Keratinocyte (primary cell): ENCODE measurements at regions not wholly inside any gene's neighbourhood (a gene's known extent, or its start where the extent isn't known, plus 50 kb on each side); places are given as distances from the start of the nearest gene placed in this dataset.

Experiments
- DNase-seq: peaks from one replicate; pipeline ENCODE4 v3.0.0-alpha.2; 2011; ENCODE audit warnings: low read depth, missing footprints, low spot score
- FAIRE-seq: peaks from 2 replicates; lab custom pipeline; 2011; peaks lifted over from hg19 to GRCh38; lab: Jason Lieb, UNC
- H2AFZ ChIP-seq: 2 replicates; pipeline ENCODE4 v1.6.0; 2012; ENCODE audit warnings: low read length, control low read depth, inconsistent platforms; ENCODE audit not compliant: control insufficient read depth
- H3K27ac ChIP-seq: 2 replicates; pipeline ENCODE4 v1.5.1; 2011; ENCODE audit warnings: low read length; ENCODE audit not compliant: control insufficient read depth, insufficient read depth
- H3K27me3 ChIP-seq: 3 replicates; pipeline ENCODE4 v1.6.0; 2011; ENCODE audit warnings: low read length; ENCODE audit not compliant: control insufficient read depth, insufficient read depth; ENCODE audit errors: extremely low read depth
- H3K36me3 ChIP-seq, 2 experiments: 2 replicates in 1 of 2; 3 replicates in 1 of 2; pipeline ENCODE4 v1.5.1; 2011; ENCODE audit warnings: low read length in 2 of 2, mild to moderate bottlenecking in 1 of 2; ENCODE audit not compliant: control insufficient read depth in 2 of 2, insufficient read depth in 2 of 2; ENCODE audit errors: extremely low read depth in 1 of 2
- H3K4me1 ChIP-seq: 3 replicates; pipeline ENCODE4 v1.5.1; 2011; ENCODE audit warnings: low read length; ENCODE audit not compliant: control insufficient read depth, insufficient read depth; ENCODE audit errors: extremely low read depth
- H3K4me2 ChIP-seq: 3 replicates; pipeline ENCODE4 v1.6.0; 2011; ENCODE audit warnings: low read depth, low read length; ENCODE audit not compliant: control insufficient read depth, insufficient read depth; ENCODE audit errors: extremely low read depth
- H3K4me3 ChIP-seq, 3 experiments: fragments of 200-600 bp in 1 of 3; sonication (generic) in 1 of 3; 2 replicates in 2 of 3; 3 replicates in 1 of 3; pipeline ENCODE4 v1.5.1; 2011 to 2016; ENCODE audit warnings: low read length in 3 of 3, mild to moderate bottlenecking in 3 of 3, control low read depth in 2 of 3, inconsistent platforms in 1 of 3, low read depth in 1 of 3, mixed read lengths in 1 of 3, mixed run types in 1 of 3, moderate library complexity in 1 of 3; ENCODE audit not compliant: control insufficient read depth in 2 of 3, insufficient read depth in 2 of 3; ENCODE audit errors: extremely low read depth in 1 of 3
- H3K79me2 ChIP-seq: 2 replicates; pipeline ENCODE4 v1.6.0; 2012; ENCODE audit warnings: low read length; ENCODE audit not compliant: control insufficient read depth, insufficient read depth
- H3K9ac ChIP-seq: 3 replicates; pipeline ENCODE4 v1.6.0; 2011; ENCODE audit warnings: low read length; ENCODE audit not compliant: control insufficient read depth, insufficient read depth; ENCODE audit errors: extremely low read depth
- H3K9me1 ChIP-seq: 3 replicates; pipeline ENCODE4 v1.6.0; 2011; ENCODE audit warnings: low read length; ENCODE audit not compliant: control insufficient read depth, insufficient read depth; ENCODE audit errors: extremely low read depth
- H3K9me3 ChIP-seq: 2 replicates; pipeline ENCODE4 v1.5.1; 2012; ENCODE audit warnings: low read depth, low read length; ENCODE audit not compliant: control insufficient read depth
- H4K20me1 ChIP-seq: 3 replicates; pipeline ENCODE4 v1.6.0; 2011; ENCODE audit warnings: low read length; ENCODE audit not compliant: control insufficient read depth, insufficient read depth; ENCODE audit errors: extremely low read depth
- CTCF ChIP-seq, 3 experiments: IDR thresholded peaks in 1 of 3; conservative IDR thresholded peaks in 1 of 3; optimal IDR thresholded peaks in 1 of 3; 2 replicates in 2 of 3; 3 replicates in 1 of 3; pipeline versions ENCODE3 to v1.5.1; 2011; ENCODE audit warnings: low read length in 3 of 3, mild to moderate bottlenecking in 3 of 3, moderate library complexity in 2 of 3, control low read depth in 1 of 3, inconsistent platforms in 1 of 3; ENCODE audit not compliant: insufficient read depth in 2 of 3; ENCODE audit errors: extremely low read depth in 1 of 3
- EZH2 ChIP-seq: IDR thresholded peaks from one replicate; pipeline ENCODE4 v1.6.1; 2012; ENCODE audit warnings: inconsistent platforms, mild to moderate bottlenecking, low read length, moderate library complexity
- dilution Hi-C: fragments of 300-500 bp; cut with MboI; formaldehyde crosslinking; loops from one replicate; pipeline ENCODE4 v1.7.0; 2020; ENCODE audit warnings: low sequenced_read_pairs; ENCODE audit not compliant: extremely low pct_ligation_motif_present

GRCh38 chr1:38524025-38524641, 335.4 kb downstream of the RRAGC start:
- Histone ChIP-seq H3K36me3 (no peaks in the 10 kb centered on the region), H3K27ac (no peak overlapping the region), H3K9ac (no peak overlapping the region), H3K27me3 (no peaks in the 10 kb centered on the region), H3K79me2 (no peaks in the 10 kb centered on the region), H2AFZ (no peak overlapping the region), H3K4me3 (no peak overlapping the region), H3K4me1 (peaks cover 5% of the 10 kb centered on the region), H3K4me2 (no peak overlapping the region), H3K9me3 (no peaks in the 10 kb centered on the region), H3K9me1 (no peaks in the 10 kb centered on the region), H4K20me1 (no peaks in the 10 kb centered on the region)
- dilution Hi-C loops: no loop called here
- FAIRE-seq: no peak
- TF ChIP-seq CTCF (optimal IDR thresholded peaks at IDR 0.05 in 1 of 3, IDR thresholded peaks at IDR 0.05 in 1 of 3, conservative IDR thresholded peaks at IDR 0.05 in 1 of 3; ENCODE audit: extremely low read depth in 1 of 3, insufficient read depth in 2 of 3, low read length in 3 of 3) (no peak), EZH2 (no peak)
- DNase-seq: no peak

GRCh38 chr1:38523568-38523939, 336.0 kb downstream of the RRAGC start:
- TF ChIP-seq CTCF (optimal IDR thresholded peaks at IDR 0.05 in 1 of 3, IDR thresholded peaks at IDR 0.05 in 1 of 3, conservative IDR thresholded peaks at IDR 0.05 in 1 of 3; ENCODE audit: extremely low read depth in 1 of 3, insufficient read depth in 2 of 3, low read length in 3 of 3): no peak
- FAIRE-seq: no peak
- H3K4me1 ChIP-seq: peaks cover 5% of the 10 kb centered on the region
- no peaks in the 10 kb centered on the region for H3K27me3 ChIP-seq
- H3K9me3 ChIP-seq: no peaks in the 10 kb centered on the region
- no peaks in the 10 kb centered on the region for H3K9me1 ChIP-seq
- no peak overlapping the region for H2AFZ ChIP-seq
- H3K9ac ChIP-seq: no peak overlapping the region
- no peak overlapping the region for H3K27ac ChIP-seq
- H3K36me3 ChIP-seq: no peaks in the 10 kb centered on the region
- no peaks in the 10 kb centered on the region for H4K20me1 ChIP-seq
- H3K4me3 ChIP-seq: no peak overlapping the region
- H3K79me2 ChIP-seq: no peaks in the 10 kb centered on the region
- dilution Hi-C loops: no loop called here
- no peak for DNase-seq
- H3K4me2 ChIP-seq: no peak overlapping the region
